Ovary (tissue), 3 donors: ENCODE measurements at regions not wholly inside any gene's neighbourhood (a gene's known extent, or its start where the extent isn't known, plus 50 kb on each side); places are given as distances from the start of the nearest gene placed in this dataset.

Source experiments
- POLR2A ChIP-seq: fragments of 450-650 bp; IDR thresholded peaks from one replicate; pipeline ENCODE4 v1.6.1; 2017; ENCODE audit warnings: antibody characterized with exemption, mild to moderate bottlenecking, moderate library complexity
- TF ChIP-seq, protein P1 (sequence below), 3 donors: fragments of 450-650 bp in 2 of 3; fragments of 200-600 bp in 1 of 3; IDR thresholded peaks; one replicate each; pipeline versions ENCODE4 v1.5.1 to v1.8.0; 2016 to 2022; ENCODE audit warnings: antibody characterized with exemption in 3 of 3, mild to moderate bottlenecking in 1 of 3
- donor health status: DM: no; HTN: no; CAD: no.

GRCh38 chr2:7530001-7530400 lies 612.8 kb downstream of the RNF144A start:
- TF ChIP-seq, protein P1, sequence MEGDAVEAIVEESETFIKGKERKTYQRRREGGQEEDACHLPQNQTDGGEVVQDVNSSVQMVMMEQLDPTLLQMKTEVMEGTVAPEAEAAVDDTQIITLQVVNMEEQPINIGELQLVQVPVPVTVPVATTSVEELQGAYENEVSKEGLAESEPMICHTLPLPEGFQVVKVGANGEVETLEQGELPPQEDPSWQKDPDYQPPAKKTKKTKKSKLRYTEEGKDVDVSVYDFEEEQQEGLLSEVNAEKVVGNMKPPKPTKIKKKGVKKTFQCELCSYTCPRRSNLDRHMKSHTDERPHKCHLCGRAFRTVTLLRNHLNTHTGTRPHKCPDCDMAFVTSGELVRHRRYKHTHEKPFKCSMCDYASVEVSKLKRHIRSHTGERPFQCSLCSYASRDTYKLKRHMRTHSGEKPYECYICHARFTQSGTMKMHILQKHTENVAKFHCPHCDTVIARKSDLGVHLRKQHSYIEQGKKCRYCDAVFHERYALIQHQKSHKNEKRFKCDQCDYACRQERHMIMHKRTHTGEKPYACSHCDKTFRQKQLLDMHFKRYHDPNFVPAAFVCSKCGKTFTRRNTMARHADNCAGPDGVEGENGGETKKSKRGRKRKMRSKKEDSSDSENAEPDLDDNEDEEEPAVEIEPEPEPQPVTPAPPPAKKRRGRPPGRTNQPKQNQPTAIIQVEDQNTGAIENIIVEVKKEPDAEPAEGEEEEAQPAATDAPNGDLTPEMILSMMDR (IDR thresholded peaks at IDR 0.05): no peak
- TF ChIP-seq POLR2A: no peak
